ENCODE measurements at regions not wholly inside any gene's neighbourhood (a gene's known extent, or its start where the extent isn't known, plus 50 kb on each side); places are given as distances from the start of the nearest gene placed in this dataset.

DNA sequence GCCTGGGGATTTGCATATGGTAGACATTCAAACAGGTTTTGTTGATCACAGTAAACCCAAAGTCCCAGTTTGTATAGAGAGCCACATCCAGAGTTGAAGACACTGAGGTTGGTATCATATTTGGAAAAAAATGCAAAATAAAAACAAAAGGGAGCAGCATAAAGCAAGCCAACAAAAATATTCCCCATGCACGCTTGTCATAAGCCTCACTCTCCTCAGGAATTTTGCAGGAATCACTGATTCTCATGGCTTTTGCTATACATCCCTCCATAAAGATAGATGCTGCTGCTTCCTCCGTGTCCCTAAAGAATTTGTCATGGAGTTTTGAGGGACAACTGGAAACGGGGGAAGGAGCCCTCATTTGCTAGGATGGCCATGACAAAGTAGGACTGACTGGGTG, 108.8 kb upstream of the TCF4 start:
- Histone ChIP-seq H2AFZ (ENCODE audit: low read depth, low read length) (no peak overlapping the region), H3K27ac (ENCODE audit: extremely low read depth, low read depth, low read length) (no peak overlapping the region), H3K9me3 (replicated peaks; ENCODE audit: control insufficient read depth, insufficient read depth, low read depth, low read length) (no peaks in the 10 kb centered on the region), H3K27me3 (ENCODE audit: control insufficient read depth in 2 of 2, insufficient read depth in 2 of 2, low read length in 2 of 2) (no peaks in the 10 kb centered on the region), H3K4me3 (no peak overlapping the region), H3K4me2 (ENCODE audit: insufficient read depth, low read length) (no peak overlapping the region), H4K20me1 (replicated peaks; ENCODE audit: control insufficient read depth, insufficient read depth, low read length) (no peaks in the 10 kb centered on the region), H3K9ac (ENCODE audit: insufficient read depth in 1 of 2, low read depth in 2 of 2, low read length in 2 of 2) (no peak overlapping the region), H3K9me1 (ENCODE audit: control insufficient read depth, insufficient read depth, low read length) (no peaks in the 10 kb centered on the region), H3K36me3 (ENCODE audit: control insufficient read depth, insufficient read depth, low read length) (no peaks in the 10 kb centered on the region), H3K79me2 (ENCODE audit: control insufficient read depth, insufficient read depth, low read length) (no peaks in the 10 kb centered on the region), H3K4me1 (replicated peaks in 1 of 2; ENCODE audit: control insufficient read depth in 2 of 2, insufficient read depth in 2 of 2, low read length in 2 of 2) (no peaks in the 10 kb centered on the region; a peak in 2 of 5 replicates)
- ChIA-PET POLR2A (no interaction called here), CTCF (ENCODE audit: low intra/inter-chr PET ratio) (no interaction called here)
- ATAC-seq (no peak), DNase-seq (ENCODE audit: extremely low read depth in 1 of 4, low spot score in 3 of 4) (no peak), FAIRE-seq (no peak)
- in situ Hi-C loops (cut with MboI), result no loop called here
- TF ChIP-seq TSHZ1 (CRISPR knock-in tag; IDR thresholded peaks at IDR 0.05) (no peak), ATF1 (CRISPR knock-in tag; IDR thresholded peaks at IDR 0.05) (no peak), ATF1 (tag; IDR thresholded peaks at IDR 0.05) (no peak), ZNF165 (CRISPR knock-in tag; IDR thresholded peaks at IDR 0.05; ENCODE audit: borderline replicate concordance) (no peak), TBL1XR1 (IDR thresholded peaks at IDR 0.05; ENCODE audit: low read length in 2 of 2) (no peak), EHMT2 (IDR thresholded peaks at IDR 0.05) (no peak), NFRKB (IDR thresholded peaks at IDR 0.05; ENCODE audit: low read depth) (no peak), HLTF (IDR thresholded peaks at IDR 0.05) (no peak), ADNP (tag; IDR thresholded peaks at IDR 0.05) (no peak)
- TF ChIP-seq, protein P1, sequence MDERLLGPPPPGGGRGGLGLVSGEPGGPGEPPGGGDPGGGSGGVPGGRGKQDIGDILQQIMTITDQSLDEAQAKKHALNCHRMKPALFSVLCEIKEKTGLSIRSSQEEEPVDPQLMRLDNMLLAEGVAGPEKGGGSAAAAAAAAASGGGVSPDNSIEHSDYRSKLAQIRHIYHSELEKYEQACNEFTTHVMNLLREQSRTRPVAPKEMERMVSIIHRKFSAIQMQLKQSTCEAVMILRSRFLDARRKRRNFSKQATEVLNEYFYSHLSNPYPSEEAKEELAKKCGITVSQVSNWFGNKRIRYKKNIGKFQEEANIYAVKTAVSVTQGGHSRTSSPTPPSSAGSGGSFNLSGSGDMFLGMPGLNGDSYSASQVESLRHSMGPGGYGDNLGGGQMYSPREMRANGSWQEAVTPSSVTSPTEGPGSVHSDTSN (CRISPR knock-in tag; IDR thresholded peaks at IDR 0.05; ENCODE audit: low read depth), result no peak
- TF ChIP-seq, protein P1 (tag; conservative IDR thresholded peaks at IDR 0.05; ENCODE audit: low read depth), result no peak
- TF ChIP-seq, protein P2, sequence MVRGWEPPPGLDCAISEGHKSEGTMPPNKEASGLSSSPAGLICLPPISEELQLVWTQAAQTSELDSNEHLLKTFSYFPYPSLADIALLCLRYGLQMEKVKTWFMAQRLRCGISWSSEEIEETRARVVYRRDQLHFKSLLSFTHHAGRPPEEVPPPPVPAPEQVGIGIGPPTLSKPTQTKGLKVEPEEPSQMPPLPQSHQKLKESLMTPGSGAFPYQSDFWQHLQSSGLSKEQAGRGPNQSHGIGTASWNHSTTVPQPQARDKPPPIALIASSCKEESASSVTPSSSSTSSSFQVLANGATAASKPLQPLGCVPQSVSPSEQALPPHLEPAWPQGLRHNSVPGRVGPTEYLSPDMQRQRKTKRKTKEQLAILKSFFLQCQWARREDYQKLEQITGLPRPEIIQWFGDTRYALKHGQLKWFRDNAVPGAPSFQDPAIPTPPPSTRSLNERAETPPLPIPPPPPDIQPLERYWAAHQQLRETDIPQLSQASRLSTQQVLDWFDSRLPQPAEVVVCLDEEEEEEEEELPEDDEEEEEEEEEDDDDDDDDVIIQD (CRISPR knock-in tag; IDR thresholded peaks at IDR 0.05), result no peak
- TF ChIP-seq, protein P3, sequence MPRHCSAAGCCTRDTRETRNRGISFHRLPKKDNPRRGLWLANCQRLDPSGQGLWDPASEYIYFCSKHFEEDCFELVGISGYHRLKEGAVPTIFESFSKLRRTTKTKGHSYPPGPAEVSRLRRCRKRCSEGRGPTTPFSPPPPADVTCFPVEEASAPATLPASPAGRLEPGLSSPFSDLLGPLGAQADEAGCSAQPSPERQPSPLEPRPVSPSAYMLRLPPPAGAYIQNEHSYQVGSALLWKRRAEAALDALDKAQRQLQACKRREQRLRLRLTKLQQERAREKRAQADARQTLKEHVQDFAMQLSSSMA (CRISPR knock-in tag; IDR thresholded peaks at IDR 0.05), result no peak
- TF ChIP-seq, protein P4, sequence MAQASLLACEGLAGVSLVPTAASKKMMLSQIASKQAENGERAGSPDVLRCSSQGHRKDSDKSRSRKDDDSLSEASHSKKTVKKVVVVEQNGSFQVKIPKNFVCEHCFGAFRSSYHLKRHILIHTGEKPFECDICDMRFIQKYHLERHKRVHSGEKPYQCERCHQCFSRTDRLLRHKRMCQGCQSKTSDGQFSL (CRISPR knock-in tag; IDR thresholded peaks at IDR 0.05), result no peak
- TF ChIP-seq, protein P4 (tag; IDR thresholded peaks at IDR 0.05), result no peak
- intact Hi-C loops (cut with micrococcal nuclease), result no loop called here
- BruUV-seq (replicated peaks), result no TSS peak
- whole genome bisulfite sequencing (ENCODE audit: insufficient coverage, low coverage, missing lambda C conversion rate), result 15% methylated on average over 2 of the region's 3 CpGs
